ENCODE measurements at regions not wholly inside any gene's neighbourhood (a gene's known extent, or its start where the extent isn't known, plus 50 kb on each side); places are given as distances from the start of the nearest gene placed in this dataset.

DNA sequence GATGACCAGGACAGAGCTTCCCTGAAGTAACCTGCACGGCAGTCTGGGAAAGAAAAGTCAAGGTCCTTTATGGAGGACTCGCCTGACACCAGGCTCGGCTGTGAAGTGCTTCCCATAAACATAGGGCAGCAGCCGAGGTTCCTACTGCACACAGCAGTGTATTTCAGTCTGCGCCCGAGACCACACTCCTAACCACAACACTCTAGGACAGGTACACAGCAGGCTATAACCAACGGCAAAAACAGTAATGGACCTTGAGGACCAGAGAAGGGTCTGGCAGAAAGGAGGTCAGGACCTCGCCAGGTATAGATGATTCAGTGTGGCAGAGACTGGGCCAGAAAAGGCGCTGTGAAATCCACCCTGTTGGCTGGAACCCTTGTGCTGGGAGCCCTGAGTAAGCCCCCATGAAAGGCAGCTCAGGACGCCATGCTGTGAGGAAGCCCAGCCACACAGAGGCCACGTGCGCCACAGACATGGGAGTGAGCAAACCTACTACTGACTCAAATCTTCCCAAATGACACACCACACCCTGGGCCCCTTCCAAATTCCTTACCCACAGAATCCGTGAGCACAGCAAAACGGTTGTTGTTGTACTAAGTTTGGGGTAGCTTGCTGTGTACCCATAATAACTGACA is 129.6 kb upstream of the CST7 start:
- TF ChIP-seq, protein P1, sequence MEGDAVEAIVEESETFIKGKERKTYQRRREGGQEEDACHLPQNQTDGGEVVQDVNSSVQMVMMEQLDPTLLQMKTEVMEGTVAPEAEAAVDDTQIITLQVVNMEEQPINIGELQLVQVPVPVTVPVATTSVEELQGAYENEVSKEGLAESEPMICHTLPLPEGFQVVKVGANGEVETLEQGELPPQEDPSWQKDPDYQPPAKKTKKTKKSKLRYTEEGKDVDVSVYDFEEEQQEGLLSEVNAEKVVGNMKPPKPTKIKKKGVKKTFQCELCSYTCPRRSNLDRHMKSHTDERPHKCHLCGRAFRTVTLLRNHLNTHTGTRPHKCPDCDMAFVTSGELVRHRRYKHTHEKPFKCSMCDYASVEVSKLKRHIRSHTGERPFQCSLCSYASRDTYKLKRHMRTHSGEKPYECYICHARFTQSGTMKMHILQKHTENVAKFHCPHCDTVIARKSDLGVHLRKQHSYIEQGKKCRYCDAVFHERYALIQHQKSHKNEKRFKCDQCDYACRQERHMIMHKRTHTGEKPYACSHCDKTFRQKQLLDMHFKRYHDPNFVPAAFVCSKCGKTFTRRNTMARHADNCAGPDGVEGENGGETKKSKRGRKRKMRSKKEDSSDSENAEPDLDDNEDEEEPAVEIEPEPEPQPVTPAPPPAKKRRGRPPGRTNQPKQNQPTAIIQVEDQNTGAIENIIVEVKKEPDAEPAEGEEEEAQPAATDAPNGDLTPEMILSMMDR (IDR thresholded peaks at IDR 0.05), result no peak
- TF ChIP-seq POLR2A (IDR thresholded peaks at IDR 0.05) (no peak), POLR2AphosphoS5 (IDR thresholded peaks at IDR 0.05) (no peak)

Data from transverse colon (tissue), 4 donors.